Breast epithelium (tissue), 3 donors: ENCODE measurements at regions not wholly inside any gene's neighbourhood (a gene's known extent, or its start where the extent isn't known, plus 50 kb on each side); places are given as distances from the start of the nearest gene placed in this dataset.

Experiments used
- CTCF ChIP-seq, 3 donors: fragments of 450-650 bp; IDR thresholded peaks; one replicate each; pipeline ENCODE4 v1.5.1; 2016 to 2017; ENCODE audit warnings: antibody characterized with exemption in 3 of 3, mild to moderate bottlenecking in 3 of 3, moderate library complexity in 3 of 3
- POLR2AphosphoS5 ChIP-seq, 3 donors: sonication (generic); formaldehyde crosslinking; IDR thresholded peaks; one replicate each; pipeline ENCODE4 v1.6.1; 2017; ENCODE audit warnings: antibody characterized with exemption in 3 of 3

GRCh38 chr5:157911568-157911967 is 52.6 kb upstream of the CLINT1 start:
- TF ChIP-seq CTCF (IDR thresholded peaks at IDR 0.05) (no peak), POLR2AphosphoS5 (IDR thresholded peaks at IDR 0.05) (no peak)
